ENCODE measurements at regions not wholly inside any gene's neighbourhood (a gene's known extent, or its start where the extent isn't known, plus 50 kb on each side); places are given as distances from the start of the nearest gene placed in this dataset.

- TF ChIP-seq POLR2AphosphoS5 (IDR thresholded peaks at IDR 0.05; ENCODE audit: control insufficient read depth, insufficient read depth, low read depth, low read length) (no peak), REST (IDR thresholded peaks at IDR 0.05; ENCODE audit: borderline replicate concordance) (no peak), REST (CRISPR knock-in tag; IDR thresholded peaks at IDR 0.05; ENCODE audit: low read depth) (no peak), MEF2D (tag; conservative IDR thresholded peaks at IDR 0.05; ENCODE audit: low read depth) (no peak), KLF16 (IDR thresholded peaks at IDR 0.05) (no peak), C11orf30 (IDR thresholded peaks at IDR 0.05; ENCODE audit: low read depth) (no peak), SREBF2 (CRISPR knock-in tag; IDR thresholded peaks at IDR 0.05) (no peak)
- TF ChIP-seq, protein P1, sequence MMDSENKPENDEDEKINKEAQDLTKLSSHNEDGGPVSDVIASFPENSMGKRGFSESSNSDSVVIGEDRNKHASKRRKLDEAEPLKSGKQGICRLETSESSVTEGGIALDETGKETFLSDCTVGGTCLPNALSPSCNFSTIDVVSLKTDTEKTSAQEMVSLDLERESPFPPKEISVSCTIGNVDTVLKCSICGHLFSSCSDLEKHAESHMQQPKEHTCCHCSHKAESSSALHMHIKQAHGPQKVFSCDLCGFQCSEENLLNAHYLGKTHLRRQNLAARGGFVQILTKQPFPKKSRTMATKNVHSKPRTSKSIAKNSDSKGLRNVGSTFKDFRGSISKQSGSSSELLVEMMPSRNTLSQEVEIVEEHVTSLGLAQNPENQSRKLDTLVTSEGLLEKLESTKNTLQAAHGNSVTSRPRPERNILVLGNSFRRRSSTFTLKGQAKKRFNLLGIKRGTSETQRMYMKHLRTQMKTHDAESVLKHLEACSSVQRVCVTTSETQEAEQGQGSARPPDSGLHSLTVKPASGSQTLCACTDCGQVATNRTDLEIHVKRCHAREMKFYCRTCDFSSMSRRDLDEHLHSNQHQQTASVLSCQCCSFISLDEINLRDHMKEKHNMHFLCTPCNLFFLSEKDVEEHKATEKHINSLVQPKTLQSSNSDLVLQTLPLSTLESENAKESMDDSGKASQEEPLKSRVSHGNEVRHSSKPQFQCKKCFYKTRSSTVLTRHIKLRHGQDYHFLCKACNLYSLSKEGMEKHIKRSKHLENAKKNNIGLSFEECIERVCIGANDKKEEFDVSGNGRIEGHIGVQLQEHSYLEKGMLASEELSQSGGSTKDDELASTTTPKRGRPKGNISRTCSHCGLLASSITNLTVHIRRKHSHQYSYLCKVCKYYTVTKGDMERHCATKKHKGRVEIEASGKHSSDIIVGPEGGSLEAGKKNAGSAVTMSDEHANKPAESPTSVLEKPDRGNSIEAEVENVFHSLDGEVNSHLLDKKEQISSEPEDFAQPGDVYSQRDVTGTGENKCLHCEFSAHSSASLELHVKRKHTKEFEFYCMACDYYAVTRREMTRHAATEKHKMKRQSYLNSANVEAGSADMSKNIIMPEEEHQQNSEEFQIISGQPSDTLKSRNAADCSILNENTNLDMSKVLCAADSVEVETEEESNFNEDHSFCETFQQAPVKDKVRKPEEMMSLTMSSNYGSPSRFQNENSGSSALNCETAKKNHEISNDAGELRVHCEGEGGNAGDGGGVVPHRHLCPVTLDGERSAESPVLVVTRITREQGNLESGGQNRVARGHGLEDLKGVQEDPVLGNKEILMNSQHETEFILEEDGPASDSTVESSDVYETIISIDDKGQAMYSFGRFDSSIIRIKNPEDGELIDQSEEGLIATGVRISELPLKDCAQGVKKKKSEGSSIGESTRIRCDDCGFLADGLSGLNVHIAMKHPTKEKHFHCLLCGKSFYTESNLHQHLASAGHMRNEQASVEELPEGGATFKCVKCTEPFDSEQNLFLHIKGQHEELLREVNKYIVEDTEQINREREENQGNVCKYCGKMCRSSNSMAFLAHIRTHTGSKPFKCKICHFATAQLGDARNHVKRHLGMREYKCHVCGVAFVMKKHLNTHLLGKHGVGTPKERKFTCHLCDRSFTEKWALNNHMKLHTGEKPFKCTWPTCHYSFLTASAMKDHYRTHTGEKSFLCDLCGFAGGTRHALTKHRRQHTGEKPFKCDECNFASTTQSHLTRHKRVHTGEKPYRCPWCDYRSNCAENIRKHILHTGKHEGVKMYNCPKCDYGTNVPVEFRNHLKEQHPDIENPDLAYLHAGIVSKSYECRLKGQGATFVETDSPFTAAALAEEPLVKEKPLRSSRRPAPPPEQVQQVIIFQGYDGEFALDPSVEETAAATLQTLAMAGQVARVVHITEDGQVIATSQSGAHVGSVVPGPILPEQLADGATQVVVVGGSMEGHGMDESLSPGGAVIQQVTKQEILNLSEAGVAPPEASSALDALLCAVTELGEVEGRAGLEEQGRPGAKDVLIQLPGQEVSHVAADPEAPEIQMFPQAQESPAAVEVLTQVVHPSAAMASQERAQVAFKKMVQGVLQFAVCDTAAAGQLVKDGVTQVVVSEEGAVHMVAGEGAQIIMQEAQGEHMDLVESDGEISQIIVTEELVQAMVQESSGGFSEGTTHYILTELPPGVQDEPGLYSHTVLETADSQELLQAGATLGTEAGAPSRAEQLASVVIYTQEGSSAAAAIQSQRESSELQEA (IDR thresholded peaks at IDR 0.05; ENCODE audit: low read depth) = no peak
Observed at GRCh38 chr9:38518826-38519225, 94.6 kb upstream of the IGFBPL1 start.
